ENCODE measurements at regions not wholly inside any gene's neighbourhood (a gene's known extent, or its start where the extent isn't known, plus 50 kb on each side); places are given as distances from the start of the nearest gene placed in this dataset.

DNA sequence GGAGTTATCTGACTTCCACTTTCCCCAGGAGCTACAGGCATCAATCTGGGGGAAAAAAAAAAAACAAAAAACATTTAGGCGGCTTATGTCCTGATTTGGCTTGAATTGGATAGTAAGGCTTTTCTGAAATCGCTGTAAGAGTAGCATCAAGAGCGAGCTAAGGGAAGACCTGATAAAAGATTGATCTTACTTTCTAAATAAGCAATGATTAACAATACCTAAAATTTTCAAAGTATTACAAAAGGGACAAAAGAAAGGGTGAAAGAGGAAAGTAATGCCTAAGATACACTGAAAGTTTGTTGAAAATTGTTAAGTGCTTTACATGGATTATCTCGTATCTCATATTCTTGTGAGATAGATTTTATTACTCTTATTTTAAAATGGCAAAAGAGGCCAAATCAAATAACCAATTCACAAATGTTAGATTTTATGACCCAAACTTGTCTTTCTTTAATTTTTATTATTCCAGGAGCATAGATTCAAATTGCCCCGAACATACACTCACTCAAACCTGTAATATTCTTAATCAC lies 106.4 kb upstream of the PRSS16 start (continued):
- TF ChIP-seq RARG (CRISPR knock-in tag; IDR thresholded peaks at IDR 0.05; ENCODE audit: low read depth) (no peak), ZNF543 (CRISPR knock-in tag; IDR thresholded peaks at IDR 0.05) (no peak), DRAP1 (CRISPR knock-in tag; IDR thresholded peaks at IDR 0.05) (no peak), MIXL1 (CRISPR knock-in tag; IDR thresholded peaks at IDR 0.05) (no peak), ZNF501 (CRISPR knock-in tag; IDR thresholded peaks at IDR 0.05) (no peak), TGIF2 (CRISPR knock-in tag; IDR thresholded peaks at IDR 0.05) (no peak), ZNF703 (CRISPR knock-in tag; IDR thresholded peaks at IDR 0.05; ENCODE audit: borderline replicate concordance) (no peak), HOXA9 (CRISPR knock-in tag; IDR thresholded peaks at IDR 0.05; ENCODE audit: borderline replicate concordance) (no peak)

DNA sequence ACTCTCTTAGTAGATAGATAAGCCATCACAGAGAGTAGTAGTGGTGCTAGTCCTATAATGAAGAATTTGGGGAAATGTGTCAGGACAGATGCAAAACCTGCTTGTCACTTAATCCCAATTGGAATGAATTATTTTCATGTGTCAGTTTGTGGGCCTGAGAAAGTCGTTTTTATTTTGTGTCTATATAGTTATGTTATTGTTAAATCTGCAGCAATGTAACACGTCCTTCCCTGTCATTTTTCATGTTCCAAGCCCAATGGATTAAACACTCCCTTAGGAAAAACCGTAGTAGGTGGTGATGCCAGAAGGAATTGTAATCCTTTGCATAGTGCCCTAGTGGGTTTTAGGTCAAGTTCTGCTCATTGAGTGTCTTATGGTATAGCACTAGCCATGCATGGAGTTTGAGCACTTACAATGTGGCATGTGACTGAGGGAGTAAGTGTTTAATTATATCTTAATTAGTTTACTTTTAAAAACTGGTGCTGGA lies 105.9 kb upstream of the PRSS16 start:
- in situ Hi-C loops (cut with HindIII; ENCODE audit: extremely low pct_ligation_motif_present, low pct_unique_long_range_greater_than_20kb) = no loop called here
- ATAC-seq = no peak
- BruUV-seq (replicated peaks) = no TSS peak
- Histone ChIP-seq H3K79me2 (ENCODE audit: insufficient read depth, low read length) (no peaks in the 10 kb centered on the region), H3K27ac (ENCODE audit: extremely low read length, insufficient read depth, low read length) (no peak overlapping the region), H3K4me1 (ENCODE audit: insufficient read depth, low read length) (peaks cover 32% of the 10 kb centered on the region), H3K4me2 (ENCODE audit: low read depth, low read length) (no peak overlapping the region), H3K9me3 (ENCODE audit: low read length) (no peaks in the 10 kb centered on the region), H4K20me1 (ENCODE audit: insufficient read depth, low read length) (no peaks in the 10 kb centered on the region), H3K36me3 (replicated peaks in 1 of 2; ENCODE audit: control insufficient read depth in 1 of 2, insufficient read depth in 2 of 2, low read length in 2 of 2) (no peaks in the 10 kb centered on the region), H2AFZ (ENCODE audit: low read length) (no peak overlapping the region), H3K27me3 (ENCODE audit: control insufficient read depth in 1 of 2, insufficient read depth in 2 of 2, low read length in 2 of 2) (peaks cover 0 to 14% of the 10 kb centered on the region in 2 experiments; a peak in 4 of 5 replicates), H3K9ac (ENCODE audit: insufficient read depth, low read depth, low read length) (no peak overlapping the region), H3K4me3 (replicated peaks in 1 of 3; ENCODE audit: insufficient read depth in 1 of 3, low read depth in 2 of 3, low read length in 3 of 3) (no peak overlapping the region)
- intact Hi-C loops (cut with micrococcal nuclease; ENCODE audit: unreplicated experiment) = no loop called here
- CTCF ChIA-PET (ENCODE audit: low intra/inter-chr PET ratio, low total read pairs) = no interaction called here
- POLR2A ChIA-PET = no interaction called here
- no peak for FAIRE-seq
- 15% methylated on average over 3 of the region's 3 CpGs for WGBS (ENCODE audit: low lambda C conversion rate)
- no peak for DNase-seq (ENCODE audit: low spot score)
- TF ChIP-seq TFDP1 (CRISPR knock-in tag; IDR thresholded peaks at IDR 0.05; ENCODE audit: borderline replicate concordance) (no peak), TBL1XR1 (IDR thresholded peaks at IDR 0.05; ENCODE audit: borderline replicate concordance, low read length, partially characterized antibody) (no peak), ZFP36 (IDR thresholded peaks at IDR 0.05; ENCODE audit: borderline replicate concordance, low read depth, low read length, partially characterized antibody) (no peak), GZF1 (CRISPR knock-in tag; IDR thresholded peaks at IDR 0.05) (no peak), MATR3 (CRISPR knock-in tag; IDR thresholded peaks at IDR 0.05) (no peak), ZNF503 (CRISPR knock-in tag; IDR thresholded peaks at IDR 0.05) (no peak), ZKSCAN1 (IDR thresholded peaks at IDR 0.05; ENCODE audit: low read length) (no peak), ZNF180 (CRISPR knock-in tag; IDR thresholded peaks at IDR 0.05; ENCODE audit: borderline replicate concordance, low read depth) (no peak), ZNF761 (CRISPR knock-in tag; conservative IDR thresholded peaks at IDR 0.05) (no peak), ZNF616 (CRISPR knock-in tag; IDR thresholded peaks at IDR 0.05; ENCODE audit: low read depth) (no peak), ZNF136 (CRISPR knock-in tag; IDR thresholded peaks at IDR 0.05; ENCODE audit: low read depth) (no peak)
- TF ChIP-seq, protein P1, sequence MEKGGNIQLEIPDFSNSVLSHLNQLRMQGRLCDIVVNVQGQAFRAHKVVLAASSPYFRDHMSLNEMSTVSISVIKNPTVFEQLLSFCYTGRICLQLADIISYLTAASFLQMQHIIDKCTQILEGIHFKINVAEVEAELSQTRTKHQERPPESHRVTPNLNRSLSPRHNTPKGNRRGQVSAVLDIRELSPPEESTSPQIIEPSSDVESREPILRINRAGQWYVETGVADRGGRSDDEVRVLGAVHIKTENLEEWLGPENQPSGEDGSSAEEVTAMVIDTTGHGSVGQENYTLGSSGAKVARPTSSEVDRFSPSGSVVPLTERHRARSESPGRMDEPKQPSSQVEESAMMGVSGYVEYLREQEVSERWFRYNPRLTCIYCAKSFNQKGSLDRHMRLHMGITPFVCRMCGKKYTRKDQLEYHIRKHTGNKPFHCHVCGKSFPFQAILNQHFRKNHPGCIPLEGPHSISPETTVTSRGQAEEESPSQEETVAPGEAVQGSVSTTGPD (CRISPR knock-in tag; IDR thresholded peaks at IDR 0.05) = no peak

Data from HepG2 (cell line).